HG03469 (cell line): ENCODE measurements at regions not wholly inside any gene's neighbourhood (a gene's known extent, or its start where the extent isn't known, plus 50 kb on each side); places are given as distances from the start of the nearest gene placed in this dataset.
A peak's percentile ranks its signal among the peaks of the same experiment; 100 is the strongest.
"Not testable (repeated sequence)": the region's sequence is repeated elsewhere in the genome, so short reads cannot be mapped to it uniquely, and the experiment has no call there.

Experiments used
- ATAC-seq: cut with Tn5 transposase; IDR thresholded peaks from one replicate; pipeline ENCODE4 v1.9.1; 2021; ENCODE audit warnings: mild to moderate bottlenecking, moderate library complexity, moderate number of reproducible peaks; ENCODE audit not compliant: unreplicated experiment

DNA sequence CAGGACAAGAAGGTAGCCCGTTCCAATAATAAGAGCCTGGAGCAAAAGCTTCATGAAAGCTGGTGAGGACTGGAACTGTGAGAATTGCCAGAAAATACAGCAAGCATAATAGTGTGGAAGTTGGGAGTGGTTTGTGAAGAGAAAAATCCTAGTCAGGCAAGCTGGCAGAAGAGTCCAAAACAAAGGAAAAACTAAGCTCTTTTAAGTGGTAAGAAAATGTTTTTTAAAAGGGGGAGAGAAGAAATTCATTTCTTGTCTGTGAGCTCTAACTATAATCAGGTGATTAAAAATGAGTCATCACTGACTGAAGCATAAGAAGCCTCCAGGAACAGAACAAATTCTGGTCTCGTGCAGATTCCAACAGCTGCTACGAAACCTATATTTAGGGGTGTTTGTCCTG, 102.6 kb downstream of the CAAP1 start:
- ATAC-seq = no peak

DNA sequence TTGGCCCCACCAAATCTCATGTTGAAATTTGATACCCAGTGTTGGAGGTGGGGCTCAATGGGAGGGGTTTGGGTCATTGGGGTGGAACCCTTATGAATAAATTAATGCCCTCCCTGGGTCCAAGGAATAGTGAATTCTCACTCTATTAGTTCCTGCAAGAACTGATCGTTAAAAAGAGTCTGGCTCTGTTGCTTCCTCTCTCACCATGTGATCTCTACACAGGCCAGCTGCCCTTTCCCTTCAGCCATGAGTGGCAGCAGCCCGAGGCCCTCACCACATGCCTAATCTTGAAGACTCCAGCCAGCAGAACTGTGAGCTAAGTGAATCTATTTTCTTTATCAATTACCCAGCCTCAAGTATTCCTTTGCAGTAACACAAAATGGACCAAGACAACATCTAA, 106.0 kb downstream of the CAAP1 start:
- ATAC-seq = no peak

DNA sequence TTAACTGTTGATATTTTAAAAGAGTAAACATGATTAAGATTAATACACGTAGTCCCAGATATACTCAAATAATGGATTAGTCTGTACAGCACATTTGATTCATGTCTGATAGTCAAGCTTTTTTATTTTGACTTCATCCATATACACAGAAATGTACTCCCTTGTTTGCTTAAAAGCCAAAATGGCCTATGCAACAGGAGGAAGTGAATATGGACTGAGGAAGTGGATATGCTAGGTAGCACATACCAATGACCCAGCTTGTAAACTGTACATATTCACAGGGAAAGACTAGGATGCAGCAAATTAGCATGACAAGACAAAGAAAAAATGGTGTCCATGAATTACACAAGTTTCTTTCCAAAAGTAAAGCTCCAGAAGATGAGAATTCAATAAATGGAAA, 109.7 kb downstream of the CAAP1 start:
- ATAC-seq = no peak

DNA sequence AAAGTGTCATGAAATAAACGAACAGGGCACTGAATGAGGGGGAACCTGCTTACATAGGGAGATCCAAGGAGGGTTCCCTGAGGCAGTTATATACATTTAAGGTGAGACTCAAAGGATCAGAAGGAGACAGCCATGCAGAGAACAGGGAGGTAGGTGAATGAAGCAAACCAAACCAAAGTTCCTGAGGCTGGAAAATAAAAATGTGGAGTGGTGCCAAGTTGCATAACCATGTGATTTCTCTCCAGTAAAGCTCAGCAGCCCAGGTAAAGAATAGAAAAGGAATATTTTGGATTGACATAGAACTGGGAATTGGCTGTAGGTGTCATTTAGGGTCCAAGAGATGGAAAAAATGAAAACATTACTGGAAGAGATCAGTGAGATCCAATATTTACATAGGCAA, 110.7 kb downstream of the CAAP1 start:
- no peak for ATAC-seq

DNA sequence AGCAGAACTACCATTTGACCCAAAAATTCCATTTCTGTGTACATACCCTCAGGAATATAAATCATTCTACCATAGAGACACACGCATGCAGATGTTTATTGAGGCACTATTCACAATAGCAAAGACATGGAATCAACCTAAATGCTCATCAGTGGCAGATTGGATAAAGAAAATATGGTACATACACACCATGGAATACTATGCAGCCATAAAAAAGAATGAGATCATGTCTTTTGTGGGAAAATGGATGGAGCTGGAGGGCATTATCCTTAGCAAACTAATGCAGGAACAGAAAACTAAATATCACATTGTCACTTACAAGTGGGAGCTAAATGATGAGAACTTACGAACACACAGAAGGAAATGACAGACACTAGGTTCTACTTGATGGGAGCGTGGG, 112.3 kb downstream of the CAAP1 start:
- ATAC-seq = not testable (repeated sequence)

DNA sequence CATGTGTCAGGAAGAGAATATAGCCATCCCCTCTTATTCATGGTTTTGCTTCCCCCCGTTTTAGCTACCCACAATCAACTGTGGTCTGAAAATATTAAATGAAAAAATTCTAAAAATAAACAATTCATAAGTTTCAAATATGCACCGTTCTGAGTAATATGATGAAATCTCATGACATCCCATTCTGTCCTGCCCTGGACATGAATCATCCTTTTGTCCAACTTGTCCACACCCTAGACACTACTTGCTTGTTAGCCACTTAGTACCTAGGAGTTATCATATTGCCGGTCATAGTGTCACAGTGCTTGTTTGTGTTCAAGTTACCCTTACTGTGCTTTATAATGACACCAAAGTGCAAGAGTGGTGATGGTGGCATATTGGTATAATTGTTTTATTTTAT, 113.5 kb downstream of the CAAP1 start:
- ATAC-seq = no peak

DNA sequence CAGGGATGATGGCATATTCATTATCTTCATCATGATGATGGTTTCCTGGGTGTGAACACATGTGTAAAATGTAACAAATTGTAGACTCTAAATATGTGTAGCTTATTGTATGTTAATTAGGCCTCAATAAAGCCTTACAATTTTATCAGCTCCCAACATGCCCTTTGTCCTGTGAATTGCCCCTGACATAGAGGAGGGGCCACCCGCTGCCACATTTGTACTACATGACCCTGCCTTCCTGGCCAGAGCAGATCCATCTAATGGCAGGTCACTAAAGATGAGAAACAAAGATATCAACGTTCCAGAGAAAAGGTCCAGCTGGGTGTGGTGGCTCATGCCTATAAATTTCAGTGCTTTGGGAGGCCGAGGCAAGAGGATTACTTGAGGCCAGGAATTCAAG, 117.2 kb downstream of the CAAP1 start:
- no peak for ATAC-seq

DNA sequence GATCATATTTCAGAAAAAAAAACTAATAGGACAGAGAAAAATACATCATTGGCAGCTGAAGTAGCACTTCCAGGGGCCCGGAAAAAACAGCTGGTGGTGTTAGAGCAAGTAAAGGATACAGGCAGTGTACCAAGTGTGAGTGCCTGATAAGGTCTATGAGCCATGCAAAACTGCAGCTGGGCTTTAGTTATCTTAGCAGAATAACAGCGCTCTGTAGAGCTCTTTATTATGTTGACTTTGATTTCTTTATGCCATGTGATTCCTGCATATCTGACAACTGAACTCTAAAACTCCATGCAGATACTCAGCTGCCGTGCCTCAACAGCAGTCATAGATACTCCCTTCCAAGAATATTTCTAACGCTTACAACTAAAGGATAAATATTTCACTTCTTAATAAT, 119.5 kb downstream of the CAAP1 start:
- ATAC-seq = no peak

DNA sequence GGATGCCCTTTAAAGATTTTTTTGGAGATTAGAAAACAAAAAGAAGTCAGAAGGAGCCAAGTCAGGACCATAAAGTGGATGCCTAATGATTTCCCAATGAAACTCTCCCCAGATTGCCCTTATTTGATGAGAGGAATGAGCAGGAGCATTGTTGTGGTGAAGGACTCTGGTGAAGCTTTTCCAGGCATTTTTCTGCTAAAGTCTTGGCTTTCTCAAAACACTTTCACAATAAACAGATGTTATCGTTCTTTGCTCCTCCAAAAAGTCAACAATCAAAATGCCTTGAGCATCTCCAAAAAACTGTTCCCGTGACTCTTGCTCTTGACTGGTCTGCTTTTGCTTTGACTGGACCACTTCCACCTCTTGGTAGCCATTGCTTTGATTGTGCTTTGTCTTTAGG, 121.8 kb downstream of the CAAP1 start:
- no peak for ATAC-seq

DNA sequence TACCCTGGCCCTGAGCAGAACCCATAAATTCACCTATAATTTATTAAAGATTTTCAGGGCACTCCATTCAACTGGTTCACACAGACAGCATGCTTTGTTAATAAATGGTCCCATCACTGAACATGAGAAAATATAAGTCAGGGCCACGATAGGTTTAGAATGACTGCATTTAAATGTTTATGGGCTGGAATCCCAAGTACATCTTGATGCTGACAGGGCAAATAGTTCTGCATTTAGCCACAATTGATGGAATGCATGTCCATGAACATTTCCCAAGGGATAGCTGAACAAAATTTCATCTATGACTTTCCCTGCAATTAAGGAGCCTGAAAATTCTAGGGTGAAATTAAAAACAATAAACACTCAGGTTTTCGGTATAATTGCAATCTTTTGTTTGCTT, 124.5 kb downstream of the CAAP1 start:
- ATAC-seq = no peak

DNA sequence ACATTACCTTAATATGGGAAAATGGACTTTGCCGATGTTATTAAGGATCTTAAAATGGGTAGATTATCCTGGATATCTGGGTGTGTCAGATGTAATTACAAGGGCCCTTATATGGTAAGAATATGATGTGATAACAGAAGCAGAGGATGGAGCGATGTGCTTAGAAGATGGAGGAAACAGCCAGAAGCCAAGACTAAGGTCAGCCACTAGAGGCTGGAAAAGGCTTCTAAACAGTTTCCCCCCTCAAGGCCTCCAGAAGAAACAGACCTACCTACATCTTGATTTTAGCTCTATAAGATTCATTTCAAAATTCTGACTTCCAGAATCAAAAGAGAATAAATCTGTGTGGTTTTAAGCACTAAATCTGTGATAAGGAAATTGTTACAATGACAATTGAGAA, 131.9 kb downstream of the CAAP1 start:
- no peak for ATAC-seq

DNA sequence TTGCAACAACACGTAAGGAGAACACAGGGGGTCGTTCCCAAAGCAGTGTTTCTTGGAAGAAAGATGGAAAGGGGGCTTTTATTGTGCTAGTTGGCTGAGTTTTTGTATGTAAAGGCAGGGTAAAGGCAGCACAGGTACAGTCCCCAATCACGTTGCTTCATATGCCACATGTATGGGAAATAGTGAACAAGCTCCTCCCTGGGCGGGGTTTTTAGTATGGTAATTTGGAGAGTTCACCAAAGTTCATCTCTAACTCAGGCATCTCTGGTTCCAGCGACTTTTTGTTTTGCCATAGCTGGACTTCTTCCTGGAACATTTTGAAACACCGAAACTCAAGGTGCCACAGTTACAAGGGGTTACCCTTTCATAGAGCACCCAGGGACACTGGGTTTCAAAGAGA, 133.9 kb downstream of the CAAP1 start:
- no peak for ATAC-seq

DNA sequence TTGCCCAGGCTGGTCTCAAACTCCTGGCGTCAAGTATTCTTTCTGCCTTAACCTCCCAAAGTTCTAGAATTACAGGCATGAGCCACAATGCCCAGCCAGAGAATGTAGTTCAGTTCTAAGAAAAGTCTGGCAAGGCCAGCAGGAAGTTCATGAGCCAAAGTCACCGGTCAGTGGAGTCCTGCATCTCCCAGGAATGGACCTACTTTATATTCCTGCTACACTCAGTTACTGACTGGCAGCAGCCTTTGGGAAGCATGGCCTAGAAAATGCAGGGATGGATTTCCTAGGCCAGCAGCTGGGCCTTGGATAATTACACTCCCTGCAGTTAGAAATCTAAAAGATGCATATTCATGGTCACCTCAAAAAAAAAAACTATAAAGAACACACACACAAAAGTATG, 135.7 kb downstream of the CAAP1 start:
- no peak for ATAC-seq

DNA sequence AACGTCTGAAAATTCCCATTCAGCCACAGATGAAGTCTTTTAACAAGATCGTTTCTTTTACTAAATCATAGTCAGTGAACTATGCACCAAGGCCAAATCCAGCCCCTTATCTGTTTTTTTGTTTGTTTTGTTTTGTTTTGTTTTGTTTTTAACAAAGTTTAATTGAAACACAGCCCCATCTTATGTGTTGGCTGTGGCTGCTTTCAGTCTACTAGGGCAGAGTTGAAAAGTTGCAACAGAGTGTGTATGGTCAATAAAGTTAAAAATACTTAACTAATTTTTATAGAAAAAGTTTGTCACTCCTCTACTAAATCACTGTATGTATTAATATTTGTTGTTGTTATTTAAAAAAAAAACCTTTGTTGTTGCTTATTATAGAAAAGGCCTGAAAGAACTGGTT, 137.1 kb downstream of the CAAP1 start:
- no peak for ATAC-seq

DNA sequence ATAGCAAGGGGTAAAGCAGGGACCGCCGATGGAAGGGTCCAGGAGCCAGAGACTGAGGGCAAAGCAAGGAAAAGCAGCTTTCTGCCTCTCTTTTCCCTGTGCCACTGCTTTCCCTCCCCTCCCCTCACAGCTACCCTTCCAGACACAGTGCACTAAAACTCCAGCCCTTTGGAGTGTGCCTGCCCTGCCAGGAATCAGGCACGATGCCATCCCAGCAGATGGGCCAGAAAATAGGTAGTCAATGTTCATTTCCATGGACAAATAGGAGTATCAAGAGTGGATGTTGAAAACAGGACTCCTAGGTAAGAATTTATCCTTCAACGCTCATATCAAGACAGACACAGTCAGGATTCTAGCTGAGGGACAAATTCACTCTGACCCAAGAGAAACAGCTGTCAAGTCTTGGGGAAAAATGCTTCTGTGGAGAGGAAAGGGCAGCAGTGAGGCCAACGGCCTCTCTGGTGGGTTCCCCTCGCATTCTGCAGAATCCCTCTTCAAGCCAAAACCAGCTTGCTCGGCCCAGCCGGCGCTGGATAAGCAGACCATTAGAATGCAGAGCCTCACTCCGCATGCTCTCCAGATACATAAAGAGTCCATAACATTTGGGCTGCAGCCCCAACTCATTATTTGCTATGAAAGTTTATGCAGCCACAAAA, 138.0 kb downstream of the CAAP1 start:
- no peak for ATAC-seq

DNA sequence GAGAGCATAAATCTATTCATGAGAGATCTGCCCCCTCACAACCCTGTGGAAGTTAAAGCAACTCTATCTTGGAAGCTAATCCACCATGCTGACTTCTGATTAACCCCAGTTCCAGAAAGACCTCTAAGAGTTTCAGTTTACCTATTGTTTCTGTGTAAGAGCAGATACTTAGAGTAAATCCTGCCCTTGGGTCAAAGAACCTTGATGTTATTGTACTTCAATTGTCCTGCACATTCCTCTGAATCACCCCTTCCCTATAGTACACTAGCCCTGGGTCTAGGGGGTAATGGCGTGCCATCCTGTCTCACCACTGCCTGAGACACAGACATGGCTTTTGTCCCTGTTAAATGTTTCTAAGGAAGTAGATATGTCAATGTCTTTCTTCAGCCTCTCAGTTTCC, 138.6 kb downstream of the CAAP1 start:
- ATAC-seq = no peak

DNA sequence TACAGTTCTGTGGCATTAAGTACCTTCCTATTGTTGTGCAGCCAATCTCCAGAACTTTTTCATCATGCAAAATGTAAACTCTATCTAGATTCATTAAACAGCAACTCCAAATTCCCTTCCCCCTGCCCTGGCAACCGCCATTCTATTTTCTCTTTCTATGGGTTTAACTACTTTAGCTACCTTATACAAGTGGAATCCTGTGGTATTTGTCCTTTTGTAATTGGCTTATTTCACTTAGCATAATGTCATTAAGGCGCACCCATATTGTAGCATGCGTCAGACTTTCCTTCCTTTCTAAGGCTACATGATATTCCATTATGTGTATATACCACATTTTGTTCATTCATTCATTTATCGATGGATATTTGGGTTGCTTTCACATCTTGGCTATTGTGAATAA, 142.4 kb downstream of the CAAP1 start:
- no peak for ATAC-seq

DNA sequence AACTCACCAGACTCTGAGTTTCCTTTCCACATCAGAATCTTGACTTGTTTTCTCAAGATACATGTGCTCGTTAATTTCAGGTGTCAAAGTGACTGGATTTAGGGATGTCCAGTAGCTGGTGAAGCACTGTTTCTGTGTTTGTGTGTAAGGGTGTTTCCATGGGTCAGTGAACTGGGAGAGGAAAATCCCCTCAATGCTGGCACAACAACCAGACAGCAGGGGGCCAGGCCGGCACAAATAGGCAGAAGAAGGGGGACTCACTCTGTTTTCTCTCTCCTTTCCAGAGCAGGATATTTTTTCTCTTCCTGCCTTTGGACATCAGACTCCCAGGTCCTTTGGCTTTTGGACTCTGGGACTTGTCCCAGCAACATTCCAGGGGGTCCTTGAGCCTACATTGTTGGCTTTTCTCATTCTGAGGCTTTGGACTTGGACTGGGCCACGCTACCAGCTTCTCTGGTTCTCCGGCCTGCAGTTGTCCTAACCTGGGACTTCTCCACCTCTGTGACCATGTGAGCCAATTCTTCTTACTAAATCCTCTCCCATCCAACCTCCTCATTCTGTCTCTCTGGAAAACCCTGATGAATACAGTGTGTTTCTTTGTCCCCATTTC, 144.0 kb downstream of the CAAP1 start:
- ATAC-seq = no peak

DNA sequence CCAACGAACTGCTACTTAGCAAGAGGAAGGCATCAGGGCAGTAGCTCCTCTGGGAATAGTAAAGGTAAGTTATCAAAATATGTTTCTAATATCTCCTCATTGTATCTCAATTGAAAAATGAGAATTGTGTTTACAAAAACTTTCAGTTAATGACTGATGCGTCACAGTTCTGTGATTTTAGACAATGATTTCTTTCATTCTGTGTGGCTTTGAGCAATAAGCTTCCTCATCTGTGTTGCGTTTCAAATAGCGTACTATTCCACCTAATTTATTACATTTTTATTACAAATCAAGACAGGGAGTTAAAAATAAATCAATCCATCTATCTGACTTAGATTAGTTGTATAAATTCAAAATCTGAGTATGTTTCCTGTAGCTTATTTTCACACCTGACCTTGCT, 145.0 kb downstream of the CAAP1 start:
- ATAC-seq = no peak

DNA sequence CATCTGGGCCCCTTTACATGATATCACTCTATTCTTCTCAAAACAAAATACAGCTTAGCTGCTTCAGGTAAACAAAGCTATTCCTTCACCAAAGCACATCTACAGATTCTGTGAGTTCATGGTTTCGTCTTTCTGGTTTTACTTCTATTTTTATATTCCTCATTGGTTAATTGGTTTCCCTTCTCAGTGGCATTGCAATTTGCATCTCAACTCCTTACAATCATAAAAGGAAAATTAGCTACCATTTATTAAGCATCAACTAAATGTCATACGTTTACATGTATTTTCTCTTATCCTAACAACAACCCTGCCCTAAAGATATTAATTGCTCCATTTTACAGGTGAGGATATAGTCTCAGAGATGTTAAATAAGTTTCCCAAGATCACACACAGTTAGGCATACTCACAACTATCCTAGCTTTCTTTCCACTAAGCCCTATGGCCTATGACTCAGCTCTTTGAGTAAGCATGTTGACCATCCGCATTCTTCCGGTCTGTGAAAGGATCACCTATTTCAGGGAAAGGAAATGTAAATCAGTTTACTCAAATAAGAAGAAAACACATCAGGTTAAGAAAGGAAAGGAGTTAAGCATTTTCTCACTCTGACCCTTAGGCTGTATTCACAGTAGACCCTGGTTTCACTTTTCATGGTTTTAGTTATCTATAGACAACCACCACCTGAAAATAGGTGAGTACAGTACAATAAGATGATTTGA, 146.1 kb downstream of the CAAP1 start:
- ATAC-seq = peak; percentile 78

DNA sequence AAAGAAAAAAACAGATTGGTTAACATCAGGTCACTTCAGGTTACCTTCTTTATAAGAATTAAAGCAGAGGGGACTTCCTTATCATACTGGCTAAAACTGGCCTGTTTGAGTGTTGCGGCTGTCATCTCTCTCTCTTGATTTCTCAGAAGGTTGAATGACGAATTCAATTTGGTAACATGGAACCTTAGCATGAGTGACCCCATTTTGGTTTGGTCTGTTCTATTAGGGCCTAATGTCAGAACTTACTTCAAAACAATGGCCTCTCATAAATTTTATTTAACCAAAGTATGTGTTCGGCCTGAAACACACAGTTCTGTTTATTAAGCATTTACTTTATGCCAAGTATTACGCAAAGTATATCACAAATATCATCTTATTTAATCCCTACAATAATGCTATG, 147.5 kb downstream of the CAAP1 start:
- no peak for ATAC-seq

DNA sequence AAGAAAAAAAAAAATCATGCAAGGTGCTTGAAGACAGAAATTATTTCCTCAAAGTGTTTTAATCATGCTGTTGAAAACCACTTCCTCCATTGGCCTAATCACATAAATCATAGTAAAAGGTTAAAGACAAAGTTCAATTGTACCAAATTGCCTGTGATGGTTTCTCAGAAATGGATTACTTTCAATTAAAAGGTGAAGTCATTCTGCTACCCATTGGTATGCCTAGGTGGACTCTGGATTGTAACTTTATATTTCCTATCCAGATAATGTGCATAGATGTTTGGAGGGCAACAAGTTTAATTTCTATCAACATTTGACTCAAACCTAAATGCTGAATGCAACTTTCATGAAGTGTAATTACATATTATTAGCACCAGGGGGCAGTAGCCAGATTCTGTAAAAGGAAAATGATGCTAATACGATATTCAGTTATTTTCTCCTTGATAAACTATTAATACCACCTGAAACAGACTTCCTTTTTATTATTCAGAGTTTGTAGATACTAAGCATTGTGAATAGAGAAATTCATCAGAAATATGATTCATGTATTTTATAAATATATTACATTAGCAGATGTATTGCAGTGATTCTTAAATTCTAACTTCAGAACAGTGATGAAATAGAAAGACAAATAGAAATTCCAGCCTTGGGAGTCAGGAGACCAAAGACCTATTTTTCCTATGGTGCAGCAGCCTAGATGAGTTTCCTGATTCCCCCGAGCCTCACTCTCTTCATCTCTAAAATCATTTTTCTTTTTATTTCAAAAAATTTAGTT, 148.2 kb downstream of the CAAP1 start:
- ATAC-seq = no peak
